Skeletal muscle satellite cell (primary cell): ENCODE measurements at regions not wholly inside any gene's neighbourhood (a gene's known extent, or its start where the extent isn't known, plus 50 kb on each side); places are given as distances from the start of the nearest gene placed in this dataset.
A peak's percentile ranks its signal among the peaks of the same experiment; 100 is the strongest.

Experiments used
- H3K27me3 ChIP-seq: 2 replicates; pipeline ENCODE4 v1.7.0; 2013; ENCODE audit warnings: low read length; ENCODE audit not compliant: control insufficient read depth, insufficient read depth
- H3K36me3 ChIP-seq: 2 replicates; pipeline ENCODE4 v1.7.0; 2013; ENCODE audit warnings: mild to moderate bottlenecking, control low read depth, low read length; ENCODE audit not compliant: insufficient read depth
- H3K4me1 ChIP-seq: 2 replicates; pipeline ENCODE4 v1.7.0; 2013; ENCODE audit warnings: low read length; ENCODE audit not compliant: control insufficient read depth, insufficient read depth
- H3K4me2 ChIP-seq: 2 replicates; pipeline ENCODE4 v1.7.0; 2013; ENCODE audit warnings: mild to moderate bottlenecking, low read length
- H3K4me3 ChIP-seq: 2 replicates; pipeline ENCODE4 v1.7.0; 2013; ENCODE audit warnings: low read length
- H3K9ac ChIP-seq: 2 replicates; pipeline ENCODE4 v1.7.0; 2013; ENCODE audit warnings: mild to moderate bottlenecking, low read depth, low read length, moderate library complexity
- H3K9me3 ChIP-seq: replicated peaks from 2 replicates; pipeline ENCODE4 v1.7.0; 2013; ENCODE audit warnings: mild to moderate bottlenecking, control low read depth, low read length

- peaks cover 26% of the 10 kb centered on the region for H3K4me1 ChIP-seq
- H3K9me3 ChIP-seq, result no peaks in the 10 kb centered on the region
- H3K36me3 ChIP-seq, result no peaks in the 10 kb centered on the region
- no peak overlapping the region for H3K9ac ChIP-seq
- no peak overlapping the region for H3K4me3 ChIP-seq
- no peaks in the 10 kb centered on the region for H3K27me3 ChIP-seq
- H3K4me2 ChIP-seq, result peak overlapping the region; percentile 11
Measured at GRCh38 chr13:24053519-24054251, 106.8 kb upstream of the SPATA13 start.

GRCh38 chr13:24056616-24057137 is 103.8 kb upstream of the SPATA13 start:
- no peak overlapping the region for H3K4me3 ChIP-seq
- H3K4me1 ChIP-seq, result peaks cover 15% of the 10 kb centered on the region
- H3K4me2 ChIP-seq, result no peak overlapping the region
- H3K27me3 ChIP-seq, result no peaks in the 10 kb centered on the region
- H3K9ac ChIP-seq, result no peak overlapping the region
- no peaks in the 10 kb centered on the region for H3K36me3 ChIP-seq
- no peaks in the 10 kb centered on the region for H3K9me3 ChIP-seq

- Histone ChIP-seq H3K27me3 (no peaks in the 10 kb centered on the region), H3K9me3 (no peaks in the 10 kb centered on the region), H3K36me3 (no peaks in the 10 kb centered on the region), H3K4me2 (no peak overlapping the region), H3K4me1 (peaks cover 18% of the 10 kb centered on the region), H3K9ac (no peak overlapping the region), H3K4me3 (no peak overlapping the region)
Measured at GRCh38 chr13:24060993-24061392, 99.5 kb upstream of the SPATA13 start.

- peak overlapping the region; percentile 50 for H3K4me3 ChIP-seq
- H3K4me2 ChIP-seq, result peak overlapping the region; percentile 70
- no peaks in the 10 kb centered on the region for H3K36me3 ChIP-seq
- H3K4me1 ChIP-seq, result peaks cover 12% of the 10 kb centered on the region
- no peaks in the 10 kb centered on the region for H3K9me3 ChIP-seq
- H3K27me3 ChIP-seq, result no peaks in the 10 kb centered on the region
- H3K9ac ChIP-seq, result no peak overlapping the region
Measured at GRCh38 chr13:24063281-24063877, 97.1 kb upstream of the SPATA13 start.

- Histone ChIP-seq H3K4me1 (peaks cover 17% of the 10 kb centered on the region), H3K27me3 (no peaks in the 10 kb centered on the region), H3K9me3 (no peaks in the 10 kb centered on the region), H3K36me3 (no peaks in the 10 kb centered on the region), H3K9ac (no peak overlapping the region), H3K4me3 (no peak overlapping the region), H3K4me2 (no peak overlapping the region)
Measured at GRCh38 chr13:24064371-24064770, 96.1 kb upstream of the SPATA13 start.

GRCh38 chr13:24065176-24065575 is 95.3 kb upstream of the SPATA13 start:
- H3K36me3 ChIP-seq, result no peaks in the 10 kb centered on the region
- no peak overlapping the region for H3K4me3 ChIP-seq
- no peak overlapping the region for H3K9ac ChIP-seq
- no peaks in the 10 kb centered on the region for H3K9me3 ChIP-seq
- H3K27me3 ChIP-seq, result no peaks in the 10 kb centered on the region
- H3K4me2 ChIP-seq, result no peak overlapping the region
- peaks cover 22% of the 10 kb centered on the region for H3K4me1 ChIP-seq

- Histone ChIP-seq H3K9me3 (no peaks in the 10 kb centered on the region), H3K36me3 (no peaks in the 10 kb centered on the region), H3K27me3 (no peaks in the 10 kb centered on the region), H3K9ac (no peak overlapping the region), H3K4me2 (no peak overlapping the region), H3K4me3 (no peak overlapping the region), H3K4me1 (peaks cover 31% of the 10 kb centered on the region)
Measured at GRCh38 chr13:24066405-24067295, 93.9 kb upstream of the SPATA13 start.

GRCh38 chr13:24068472-24068871 is 92.0 kb upstream of the SPATA13 start:
- Histone ChIP-seq H3K4me3 (no peak overlapping the region), H3K4me1 (peaks cover 30% of the 10 kb centered on the region), H3K9ac (no peak overlapping the region), H3K9me3 (no peaks in the 10 kb centered on the region), H3K27me3 (no peaks in the 10 kb centered on the region), H3K4me2 (peak overlapping the region; percentile 44), H3K36me3 (no peaks in the 10 kb centered on the region)

- peak overlapping the region; percentile 34 for H3K4me2 ChIP-seq
- H3K27me3 ChIP-seq, result no peaks in the 10 kb centered on the region
- peaks cover 38% of the 10 kb centered on the region for H3K4me1 ChIP-seq
- no peaks in the 10 kb centered on the region for H3K9me3 ChIP-seq
- no peak overlapping the region for H3K4me3 ChIP-seq
- H3K36me3 ChIP-seq, result no peaks in the 10 kb centered on the region
- peak overlapping the region; percentile 20 for H3K9ac ChIP-seq
Measured at GRCh38 chr13:24071016-24071415, 89.5 kb upstream of the SPATA13 start.

GRCh38 chr13:24071423-24072075 is 89.0 kb upstream of the SPATA13 start:
- Histone ChIP-seq H3K9ac (peak overlapping the region; percentile 20), H3K36me3 (no peaks in the 10 kb centered on the region), H3K4me1 (peaks cover 42% of the 10 kb centered on the region), H3K4me2 (peak overlapping the region; percentile 64), H3K27me3 (no peaks in the 10 kb centered on the region), H3K9me3 (no peaks in the 10 kb centered on the region), H3K4me3 (no peak overlapping the region)

- H3K4me3 ChIP-seq, result no peak overlapping the region
- no peaks in the 10 kb centered on the region for H3K36me3 ChIP-seq
- H3K9me3 ChIP-seq, result no peaks in the 10 kb centered on the region
- no peak overlapping the region for H3K9ac ChIP-seq
- no peaks in the 10 kb centered on the region for H3K27me3 ChIP-seq
- H3K4me1 ChIP-seq, result peaks cover 41% of the 10 kb centered on the region
- H3K4me2 ChIP-seq, result no peak overlapping the region
Measured at GRCh38 chr13:24073657-24074056, 86.9 kb upstream of the SPATA13 start.
